ENCODE measurements at regions not wholly inside any gene's neighbourhood (a gene's known extent, or its start where the extent isn't known, plus 50 kb on each side); places are given as distances from the start of the nearest gene placed in this dataset.

DNA sequence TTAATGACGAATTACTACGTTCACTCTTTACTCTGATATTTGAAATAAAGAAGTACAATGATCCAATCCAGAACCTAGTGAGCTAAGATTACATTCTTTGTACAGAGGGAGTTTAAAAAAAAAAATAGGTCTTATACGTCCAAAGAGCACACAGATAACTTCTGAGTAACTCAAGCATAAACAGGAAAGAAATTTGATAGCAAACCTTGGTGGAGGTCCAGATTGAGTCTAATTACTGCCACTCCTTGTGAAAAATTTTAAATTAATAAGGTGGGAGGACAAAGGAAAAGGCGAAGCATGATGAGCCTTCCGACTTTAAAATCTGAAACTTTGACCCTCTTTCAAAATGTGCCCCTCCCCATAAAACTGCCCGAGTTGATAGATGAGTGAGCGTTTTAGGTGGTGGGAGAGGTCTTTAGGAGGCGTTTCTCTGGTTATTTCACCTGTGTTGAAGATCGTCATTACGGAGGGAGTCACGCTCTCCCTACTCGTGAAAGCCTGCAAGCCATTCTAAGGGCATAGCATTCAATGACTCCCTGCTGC lies 127.0 kb upstream of the ROBO2 start:
- Histone ChIP-seq H3K9ac (ENCODE audit: low read length) (no peak overlapping the region), H3K27ac (ENCODE audit: low read length) (no peak overlapping the region), H3K4me3 (ENCODE audit: low read length) (no peak overlapping the region), H3K79me2 (ENCODE audit: low read length) (no peaks in the 10 kb centered on the region), H3K4me2 (ENCODE audit: low read length) (no peak overlapping the region), H3K9me3 (ENCODE audit: insufficient read depth, low read length) (no peaks in the 10 kb centered on the region), H3K4me1 (ENCODE audit: low read length) (no peaks in the 10 kb centered on the region), H2AFZ (ENCODE audit: low read depth, low read length) (no peak overlapping the region), H4K20me1 (ENCODE audit: insufficient read depth, low read length) (no peaks in the 10 kb centered on the region), H3K36me3 (replicated peaks; ENCODE audit: low read depth, low read length) (no peaks in the 10 kb centered on the region), H3K27me3 (ENCODE audit: low read depth, low read length) (no peaks in the 10 kb centered on the region)
- TF ChIP-seq EZH2phosphoT487 (IDR thresholded peaks at IDR 0.05; ENCODE audit: low read depth) = no peak
- TF ChIP-seq, protein P1, sequence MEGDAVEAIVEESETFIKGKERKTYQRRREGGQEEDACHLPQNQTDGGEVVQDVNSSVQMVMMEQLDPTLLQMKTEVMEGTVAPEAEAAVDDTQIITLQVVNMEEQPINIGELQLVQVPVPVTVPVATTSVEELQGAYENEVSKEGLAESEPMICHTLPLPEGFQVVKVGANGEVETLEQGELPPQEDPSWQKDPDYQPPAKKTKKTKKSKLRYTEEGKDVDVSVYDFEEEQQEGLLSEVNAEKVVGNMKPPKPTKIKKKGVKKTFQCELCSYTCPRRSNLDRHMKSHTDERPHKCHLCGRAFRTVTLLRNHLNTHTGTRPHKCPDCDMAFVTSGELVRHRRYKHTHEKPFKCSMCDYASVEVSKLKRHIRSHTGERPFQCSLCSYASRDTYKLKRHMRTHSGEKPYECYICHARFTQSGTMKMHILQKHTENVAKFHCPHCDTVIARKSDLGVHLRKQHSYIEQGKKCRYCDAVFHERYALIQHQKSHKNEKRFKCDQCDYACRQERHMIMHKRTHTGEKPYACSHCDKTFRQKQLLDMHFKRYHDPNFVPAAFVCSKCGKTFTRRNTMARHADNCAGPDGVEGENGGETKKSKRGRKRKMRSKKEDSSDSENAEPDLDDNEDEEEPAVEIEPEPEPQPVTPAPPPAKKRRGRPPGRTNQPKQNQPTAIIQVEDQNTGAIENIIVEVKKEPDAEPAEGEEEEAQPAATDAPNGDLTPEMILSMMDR (IDR thresholded peaks at IDR 0.05; ENCODE audit: low read depth, low read length) = no peak

DNA sequence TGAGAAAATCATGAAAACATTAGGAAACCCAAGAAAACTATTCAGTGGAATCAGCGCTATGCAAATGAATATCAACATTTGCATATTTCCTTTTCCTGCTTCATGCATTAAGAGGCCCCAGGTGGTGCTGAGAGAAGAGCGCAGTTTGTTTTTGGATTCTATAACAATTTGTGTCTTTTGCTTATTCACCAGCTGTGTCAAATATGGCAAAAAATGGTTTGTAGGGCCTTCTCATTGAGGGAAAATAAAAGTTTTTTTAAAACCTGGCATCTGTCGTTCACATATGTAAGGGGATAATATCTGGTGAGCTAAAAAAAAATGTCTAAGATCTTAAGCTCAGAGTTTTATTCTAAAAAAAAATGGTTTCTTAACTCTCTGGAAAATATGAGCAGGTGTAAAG lies 122.5 kb upstream of the ROBO2 start:
- H3K79me2 ChIP-seq (ENCODE audit: low read length) = no peaks in the 10 kb centered on the region
- no peaks in the 10 kb centered on the region for H3K4me1 ChIP-seq (ENCODE audit: low read length)
- no peaks in the 10 kb centered on the region for H3K9me3 ChIP-seq (ENCODE audit: insufficient read depth, low read length)
- no peak overlapping the region for H3K27ac ChIP-seq (ENCODE audit: low read length)
- H3K9ac ChIP-seq (ENCODE audit: low read length) = no peak overlapping the region
- H3K4me2 ChIP-seq (ENCODE audit: low read length) = no peak overlapping the region
- H3K27me3 ChIP-seq (ENCODE audit: low read depth, low read length) = no peaks in the 10 kb centered on the region
- H3K36me3 ChIP-seq (replicated peaks; ENCODE audit: low read depth, low read length) = no peaks in the 10 kb centered on the region
- no peak overlapping the region for H3K4me3 ChIP-seq (ENCODE audit: low read length)
- H4K20me1 ChIP-seq (ENCODE audit: insufficient read depth, low read length) = no peaks in the 10 kb centered on the region
- TF ChIP-seq, protein P1 (IDR thresholded peaks at IDR 0.05; ENCODE audit: low read depth, low read length) = no peak
- no peak for TF ChIP-seq EZH2phosphoT487 (IDR thresholded peaks at IDR 0.05; ENCODE audit: low read depth)
- H2AFZ ChIP-seq (ENCODE audit: low read depth, low read length) = no peak overlapping the region

DNA sequence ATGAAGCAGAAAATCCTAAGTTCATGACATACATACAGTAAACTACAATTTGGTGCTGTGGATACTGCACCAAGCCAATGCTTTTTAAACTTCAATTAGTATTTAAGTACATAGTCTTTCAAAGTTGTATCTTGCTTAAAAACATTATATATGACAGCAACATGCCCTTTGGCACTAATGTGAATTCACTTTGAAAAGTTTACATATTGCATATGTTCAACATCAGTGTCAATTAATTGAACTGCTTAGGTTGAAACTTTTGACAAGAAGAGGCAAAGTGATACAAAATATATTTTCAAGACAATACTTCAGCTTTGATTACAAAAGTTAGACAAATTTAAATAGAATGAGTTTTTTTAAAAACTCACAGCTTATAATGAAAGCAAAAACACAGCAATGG lies 119.4 kb upstream of the ROBO2 start:
- Histone ChIP-seq H3K9me3 (ENCODE audit: insufficient read depth, low read length) (no peaks in the 10 kb centered on the region), H3K9ac (ENCODE audit: low read length) (no peak overlapping the region), H4K20me1 (ENCODE audit: insufficient read depth, low read length) (no peaks in the 10 kb centered on the region), H3K79me2 (ENCODE audit: low read length) (no peaks in the 10 kb centered on the region), H3K27me3 (ENCODE audit: low read depth, low read length) (no peaks in the 10 kb centered on the region), H2AFZ (ENCODE audit: low read depth, low read length) (no peak overlapping the region), H3K27ac (ENCODE audit: low read length) (no peak overlapping the region), H3K4me1 (ENCODE audit: low read length) (no peaks in the 10 kb centered on the region), H3K36me3 (replicated peaks; ENCODE audit: low read depth, low read length) (no peaks in the 10 kb centered on the region), H3K4me3 (ENCODE audit: low read length) (no peak overlapping the region), H3K4me2 (ENCODE audit: low read length) (no peak overlapping the region)
- TF ChIP-seq EZH2phosphoT487 (IDR thresholded peaks at IDR 0.05; ENCODE audit: low read depth) = no peak
- TF ChIP-seq, protein P1 (IDR thresholded peaks at IDR 0.05; ENCODE audit: low read depth, low read length) = no peak

DNA sequence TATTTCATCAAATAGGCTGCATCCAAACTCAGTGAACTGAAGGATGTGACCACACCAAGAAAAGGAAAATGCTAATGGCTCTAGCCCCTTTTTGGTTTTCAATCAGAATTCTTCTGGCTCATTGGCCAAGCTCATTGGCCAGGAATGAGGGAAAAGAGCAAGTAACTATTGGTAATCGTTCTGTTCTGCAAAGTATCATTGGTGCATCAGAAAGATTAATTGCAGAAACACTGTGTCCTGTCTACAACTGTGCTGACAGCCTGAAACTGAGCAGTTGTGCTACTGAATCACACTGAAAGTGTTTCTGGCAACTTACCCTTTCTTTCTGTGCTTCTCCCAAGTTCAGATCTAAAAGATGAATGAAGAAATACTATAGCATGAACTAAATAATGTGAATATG lies 116.4 kb upstream of the ROBO2 start:
- no peaks in the 10 kb centered on the region for H3K36me3 ChIP-seq (replicated peaks; ENCODE audit: low read depth, low read length)
- TF ChIP-seq EZH2phosphoT487 (IDR thresholded peaks at IDR 0.05; ENCODE audit: low read depth) = no peak
- TF ChIP-seq, protein P1 (IDR thresholded peaks at IDR 0.05; ENCODE audit: low read depth, low read length) = no peak
- no peak overlapping the region for H3K4me2 ChIP-seq (ENCODE audit: low read length)
- H3K27ac ChIP-seq (ENCODE audit: low read length) = no peak overlapping the region
- no peak overlapping the region for H2AFZ ChIP-seq (ENCODE audit: low read depth, low read length)
- no peaks in the 10 kb centered on the region for H3K27me3 ChIP-seq (ENCODE audit: low read depth, low read length)
- H3K9ac ChIP-seq (ENCODE audit: low read length) = no peak overlapping the region
- no peaks in the 10 kb centered on the region for H3K9me3 ChIP-seq (ENCODE audit: insufficient read depth, low read length)
- H3K4me1 ChIP-seq (ENCODE audit: low read length) = no peaks in the 10 kb centered on the region
- no peak overlapping the region for H3K4me3 ChIP-seq (ENCODE audit: low read length)
- H4K20me1 ChIP-seq (ENCODE audit: insufficient read depth, low read length) = no peaks in the 10 kb centered on the region
- no peaks in the 10 kb centered on the region for H3K79me2 ChIP-seq (ENCODE audit: low read length)

Measured in OCI-LY3 (cell line).